Upper lobe of right lung (tissue), 1 donor: ENCODE measurements at regions not wholly inside any gene's neighbourhood (a gene's known extent, or its start where the extent isn't known, plus 50 kb on each side); places are given as distances from the start of the nearest gene placed in this dataset.

ENCODE experiments used
- ATAC-seq: fragments of 200-7000 bp; cut with Tn5 transposase; one replicate; pipeline ENCODE4 v1.9.1; 2020; ENCODE audit warnings: mild to moderate bottlenecking, moderate library complexity
- DNase-seq: peaks from one replicate; pipeline ENCODE4 v3.0.0-alpha.2; 2020
- H3K27ac ChIP-seq: fragments of 200-600 bp; one replicate; pipeline ENCODE4 v1.8.0; 2022
- H3K27me3 ChIP-seq: fragments of 200-600 bp; one replicate; pipeline ENCODE4 v1.8.0; 2022; ENCODE audit warnings: mild to moderate bottlenecking
- H3K36me3 ChIP-seq: fragments of 200-600 bp; one replicate; pipeline ENCODE4 v1.8.0; 2022
- H3K4me1 ChIP-seq: fragments of 200-600 bp; one replicate; pipeline ENCODE4 v1.8.0; 2022
- H3K4me3 ChIP-seq: fragments of 200-600 bp; one replicate; pipeline ENCODE4 v1.8.0; 2022; ENCODE audit warnings: mild to moderate bottlenecking
- H3K9me3 ChIP-seq: fragments of 200-600 bp; one replicate; pipeline ENCODE4 v1.8.0; 2022
- intact Hi-C: fragments of 100-400 bp; cut with DNase I; formaldehyde crosslinking; loops from one replicate; pipeline ENCODE4 v1.11.0; 2022
- TF ChIP-seq, protein P1 (sequence below): fragments of 200-600 bp; IDR thresholded peaks from one replicate; pipeline ENCODE4 v1.8.0; 2022; ENCODE audit warnings: antibody characterized with exemption
- donor health status: DM: no; HTN: yes; CAD: no; lungs with severe emphysema.

GRCh38 chr5:9829621-9830020 is 199.5 kb upstream of the TAS2R1 start:
- ATAC-seq, result no peak
- Histone ChIP-seq H3K4me1 (no peaks in the 10 kb centered on the region), H3K36me3 (no peaks in the 10 kb centered on the region), H3K9me3 (no peaks in the 10 kb centered on the region), H3K27me3 (no peaks in the 10 kb centered on the region), H3K4me3 (no peak overlapping the region), H3K27ac (no peak overlapping the region)
- TF ChIP-seq, protein P1, sequence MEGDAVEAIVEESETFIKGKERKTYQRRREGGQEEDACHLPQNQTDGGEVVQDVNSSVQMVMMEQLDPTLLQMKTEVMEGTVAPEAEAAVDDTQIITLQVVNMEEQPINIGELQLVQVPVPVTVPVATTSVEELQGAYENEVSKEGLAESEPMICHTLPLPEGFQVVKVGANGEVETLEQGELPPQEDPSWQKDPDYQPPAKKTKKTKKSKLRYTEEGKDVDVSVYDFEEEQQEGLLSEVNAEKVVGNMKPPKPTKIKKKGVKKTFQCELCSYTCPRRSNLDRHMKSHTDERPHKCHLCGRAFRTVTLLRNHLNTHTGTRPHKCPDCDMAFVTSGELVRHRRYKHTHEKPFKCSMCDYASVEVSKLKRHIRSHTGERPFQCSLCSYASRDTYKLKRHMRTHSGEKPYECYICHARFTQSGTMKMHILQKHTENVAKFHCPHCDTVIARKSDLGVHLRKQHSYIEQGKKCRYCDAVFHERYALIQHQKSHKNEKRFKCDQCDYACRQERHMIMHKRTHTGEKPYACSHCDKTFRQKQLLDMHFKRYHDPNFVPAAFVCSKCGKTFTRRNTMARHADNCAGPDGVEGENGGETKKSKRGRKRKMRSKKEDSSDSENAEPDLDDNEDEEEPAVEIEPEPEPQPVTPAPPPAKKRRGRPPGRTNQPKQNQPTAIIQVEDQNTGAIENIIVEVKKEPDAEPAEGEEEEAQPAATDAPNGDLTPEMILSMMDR, result no peak
- no peak for DNase-seq
- intact Hi-C loops, result no loop called here

DNA sequence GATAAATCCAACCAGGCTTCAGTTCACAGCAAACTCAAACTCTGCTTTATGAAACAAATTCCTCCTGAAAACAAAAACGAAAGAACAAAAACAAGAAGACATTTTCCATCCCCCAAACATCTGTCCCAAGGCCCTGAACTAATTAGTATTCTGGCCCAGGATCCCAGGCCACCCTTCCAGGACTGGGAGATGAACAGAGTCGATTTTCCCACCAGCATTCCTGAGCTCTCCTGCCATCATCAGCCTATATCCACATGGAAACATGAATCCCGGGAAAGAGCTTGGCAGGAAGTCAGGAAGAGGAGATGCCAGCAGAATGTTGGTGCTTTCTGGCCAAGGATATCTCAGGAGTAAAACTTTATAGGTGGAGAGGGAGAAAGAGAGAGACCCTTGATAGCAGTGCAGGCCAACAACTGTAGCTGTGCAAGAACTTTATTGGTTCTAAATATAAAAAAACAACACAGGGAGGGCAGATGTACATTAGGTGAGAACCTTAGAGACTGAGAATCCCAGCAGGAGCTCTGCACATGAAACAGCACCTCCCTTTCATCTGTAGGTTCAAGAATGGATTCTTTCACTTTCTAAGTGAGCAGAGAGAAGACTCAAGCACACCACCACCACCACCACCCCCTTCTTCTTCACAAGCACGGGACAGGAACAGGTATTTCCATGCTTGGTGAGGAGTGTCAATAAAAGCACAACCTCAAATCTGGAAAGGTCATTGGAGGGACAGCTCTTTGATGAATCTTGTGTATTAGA is 190.7 kb upstream of the TAS2R1 start:
- intact Hi-C loops, result no loop called here
- H3K27me3 ChIP-seq, result no peaks in the 10 kb centered on the region
- TF ChIP-seq, protein P1, result no peak
- H3K36me3 ChIP-seq, result no peaks in the 10 kb centered on the region
- no peak overlapping the region for H3K27ac ChIP-seq
- DNase-seq (no peak), ATAC-seq (no peak)
- no peaks in the 10 kb centered on the region for H3K9me3 ChIP-seq
- H3K4me3 ChIP-seq, result no peak overlapping the region
- no peaks in the 10 kb centered on the region for H3K4me1 ChIP-seq

GRCh38 chr5:9818340-9818845 is 188.2 kb upstream of the TAS2R1 start:
- no peak for ATAC-seq
- TF ChIP-seq, protein P1, result no peak
- Histone ChIP-seq H3K4me1 (no peaks in the 10 kb centered on the region), H3K27me3 (no peaks in the 10 kb centered on the region), H3K9me3 (no peaks in the 10 kb centered on the region), H3K4me3 (no peak overlapping the region), H3K27ac (no peak overlapping the region), H3K36me3 (no peaks in the 10 kb centered on the region)
- DNase-seq, result no peak
- intact Hi-C loops, result no loop called here

- no peaks in the 10 kb centered on the region for H3K9me3 ChIP-seq
- TF ChIP-seq, protein P1, result no peak
- H3K27ac ChIP-seq, result no peak overlapping the region
- ATAC-seq (no peak), DNase-seq (no peak)
- intact Hi-C loops, result no loop called here
- no peaks in the 10 kb centered on the region for H3K4me1 ChIP-seq
- no peaks in the 10 kb centered on the region for H3K36me3 ChIP-seq
- no peaks in the 10 kb centered on the region for H3K27me3 ChIP-seq
- H3K4me3 ChIP-seq, result no peak overlapping the region
These were observed 187.7 kb upstream of the TAS2R1 start for GRCh38 chr5:9817819-9818218.

DNA sequence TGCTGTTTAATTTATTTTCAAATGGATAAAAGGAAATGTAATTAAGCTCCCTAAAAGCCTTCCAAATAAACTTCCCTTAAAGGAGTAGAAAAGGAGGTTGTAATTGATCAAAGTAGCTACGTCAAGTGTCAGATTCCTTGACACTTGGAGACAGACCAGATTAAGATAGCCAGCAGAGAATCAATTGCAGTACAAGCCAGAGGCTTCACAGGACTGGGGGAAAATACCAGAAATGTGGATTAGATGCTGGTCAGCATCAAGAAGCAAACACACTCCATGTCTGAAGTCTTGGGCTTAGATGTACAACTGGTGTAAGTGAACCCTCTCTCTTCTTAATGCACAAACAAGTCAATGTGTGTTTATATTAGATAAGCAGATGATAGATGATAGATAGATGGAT is 184.9 kb upstream of the TAS2R1 start:
- DNase-seq, result no peak
- H3K27ac ChIP-seq, result no peak overlapping the region
- H3K9me3 ChIP-seq, result no peaks in the 10 kb centered on the region
- ATAC-seq, result no peak
- H3K4me1 ChIP-seq, result no peaks in the 10 kb centered on the region
- intact Hi-C loops, result no loop called here
- H3K36me3 ChIP-seq, result no peaks in the 10 kb centered on the region
- H3K27me3 ChIP-seq, result no peaks in the 10 kb centered on the region
- H3K4me3 ChIP-seq, result no peak overlapping the region
- TF ChIP-seq, protein P1, result no peak
